GM23248 (cell line): ENCODE measurements at regions not wholly inside any gene's neighbourhood (a gene's known extent, or its start where the extent isn't known, plus 50 kb on each side); places are given as distances from the start of the nearest gene placed in this dataset.

ENCODE experiments used
- EZH2 ChIP-seq: fragments of 200-600 bp; sonication (generic); IDR thresholded peaks from 2 replicates; pipeline ENCODE4 v1.6.1; 2018; ENCODE audit warnings: antibody characterized with exemption, mild to moderate bottlenecking; ENCODE audit not compliant: insufficient read depth, poor library complexity, severe bottlenecking
- EZH2phosphoT487 ChIP-seq: fragments of 200-600 bp; sonication (generic); IDR thresholded peaks from 2 replicates; pipeline ENCODE4 v1.6.1; 2018; ENCODE audit warnings: antibody characterized with exemption, moderate library complexity, mild to moderate bottlenecking, low read depth; ENCODE audit not compliant: insufficient read depth

- TF ChIP-seq EZH2 (no peak), EZH2phosphoT487 (no peak)
Measured at GRCh38 chr12:96130396-96131059, 63.6 kb upstream of the ELK3 start.
